Adrenal gland (tissue), 9 donors: ENCODE measurements at regions not wholly inside any gene's neighbourhood (a gene's known extent, or its start where the extent isn't known, plus 50 kb on each side); places are given as distances from the start of the nearest gene placed in this dataset.
A peak's percentile ranks its signal among the peaks of the same experiment; 100 is the strongest.

ENCODE experiments used
- DNase-seq, 7 donors: peaks; one replicate each; pipeline ENCODE4 v3.0.0-alpha.2; 2019 to 2020
- H3K27ac ChIP-seq, 5 donors: fragments of 200-600 bp; sonication (generic) in 4 of 5; 1 replicate in 3 of 5; 2 replicates in 2 of 5; pipeline versions ENCODE4 v1.5.1 to v1.8.0; 2016 to 2020; ENCODE audit warnings: mild to moderate bottlenecking in 1 of 5
- H3K27me3 ChIP-seq: fragments of 200-600 bp; 2 replicates; pipeline ENCODE4 v1.8.0; 2021
- H3K36me3 ChIP-seq, 2 donors: fragments of 200-600 bp; replicated peaks in 1 of 2; 1 replicate in 1 of 2; 2 replicates in 1 of 2; pipeline versions ENCODE4 v1.5.1 to v1.8.0; 2018 to 2022
- H3K4me1 ChIP-seq, 2 donors: fragments of 200-600 bp; replicated peaks in 1 of 2; 1 replicate in 1 of 2; 2 replicates in 1 of 2; pipeline versions ENCODE4 v1.5.1 to v1.8.0; 2018 to 2021
- H3K4me3 ChIP-seq, 4 donors: fragments of 200-600 bp; sonication (generic) in 3 of 4; one replicate each; pipeline ENCODE4 v1.5.1; 2016 to 2018
- H3K9me3 ChIP-seq, 3 donors: fragments of 200-600 bp; sonication (generic) in 1 of 3; replicated peaks in 1 of 3; 1 replicate in 2 of 3; 2 replicates in 1 of 3; pipeline versions ENCODE4 v1.5.1 to v1.8.0; 2016 to 2021
- CTCF ChIP-seq, 6 experiments: fragments of 450-650 bp in 4 of 6; fragments of 200-600 bp in 2 of 6; sonication (generic) in 1 of 6; IDR thresholded peaks; 1 replicate in 5 of 6; 2 replicates in 1 of 6; pipeline versions ENCODE4 v1.5.1 to v1.8.0; 2016 to 2021; ENCODE audit warnings: antibody characterized with exemption in 6 of 6, mild to moderate bottlenecking in 2 of 6, moderate library complexity in 1 of 6
- POLR2A ChIP-seq, 2 donors: fragments of 450-650 bp; IDR thresholded peaks; one replicate each; pipeline ENCODE4 v1.6.1; 2017; ENCODE audit warnings: antibody characterized with exemption in 2 of 2, mild to moderate bottlenecking in 2 of 2, moderate library complexity in 1 of 2
- WGBS, 4 donors: extraction: QIAGEN DNeasy Blood & Tissue Kit in 2 of 4; methylation state at CpG; one replicate each; pipeline versions ENCODE4 v1.1.5 to v1.1.7; 2013 to 2017; 5-methylcytosine and 5-hydroxymethylcytosine counted together
- intact Hi-C, 2 donors: fragments of 100-400 bp; cut with DNase I; formaldehyde crosslinking; loops; one replicate each; pipeline versions ENCODE4 v1.14.1 to v1.15.0; 2022 to 2023
- donor health status: healthy with polysubstance abuse.
- donor health status: Bipolar disorder and iron deficiency.
- donor health status: DM: yes; HTN: yes; CAD: no.
- donor health status: DM: no; HTN: no; CAD: no.
- donor health status: DM: no; HTN: no; CAD: no.

DNA sequence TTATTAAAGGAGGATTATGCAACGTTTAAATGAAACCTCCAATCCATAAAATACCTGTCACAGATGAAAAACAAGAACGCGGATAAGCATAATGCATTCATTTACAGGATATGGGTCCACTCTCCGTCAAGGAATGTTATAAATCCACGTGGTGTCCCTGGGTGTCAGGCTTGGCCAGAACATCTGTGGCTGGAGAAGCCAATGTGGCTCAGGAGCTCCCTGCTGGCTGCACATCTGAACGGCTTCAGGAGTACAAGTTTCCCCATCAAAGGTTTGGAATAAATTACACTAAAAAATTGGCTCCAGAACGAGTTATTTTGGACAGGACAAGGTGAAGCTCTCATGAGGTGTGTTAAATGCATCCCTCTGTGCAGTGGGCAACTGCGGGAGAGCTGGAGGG is 87.8 kb upstream of the LEF1 start:
- H3K9me3 ChIP-seq = no peaks in the 10 kb centered on the region
- intact Hi-C loops = no loop called here
- no peak overlapping the region for H3K4me3 ChIP-seq
- H3K27me3 ChIP-seq = no peaks in the 10 kb centered on the region
- no peaks in the 10 kb centered on the region for H3K36me3 ChIP-seq
- H3K4me1 ChIP-seq = no peaks in the 10 kb centered on the region
- WGBS, 4 donors = 78 to 83% (median 81%) methylated on average over 8 of the region's 8 CpGs
- TF ChIP-seq CTCF (IDR thresholded peaks at IDR 0.05) (no peak), POLR2A (IDR thresholded peaks at IDR 0.05) (no peak)
- no peak overlapping the region for H3K27ac ChIP-seq
- no peak for DNase-seq

- TF ChIP-seq POLR2A (IDR thresholded peaks at IDR 0.05) (no peak), CTCF (IDR thresholded peaks at IDR 0.05) (no peak)
- 61 to 77% (median 72%) methylated on average over 2 of the region's 2 CpGs for WGBS, 4 donors
- DNase-seq = no peak
- H3K4me1 ChIP-seq = no peaks in the 10 kb centered on the region
- H3K9me3 ChIP-seq = no peaks in the 10 kb centered on the region
- H3K4me3 ChIP-seq = no peak overlapping the region
- H3K27ac ChIP-seq = no peak overlapping the region
- H3K36me3 ChIP-seq = no peaks in the 10 kb centered on the region
- no peaks in the 10 kb centered on the region for H3K27me3 ChIP-seq
- intact Hi-C loops = no loop called here
These were observed 86.5 kb upstream of the LEF1 start for GRCh38 chr4:108255203-108255747.

- no peaks in the 10 kb centered on the region for H3K27me3 ChIP-seq
- no peaks in the 10 kb centered on the region for H3K36me3 ChIP-seq
- no peaks in the 10 kb centered on the region for H3K4me1 ChIP-seq
- no peak overlapping the region for H3K4me3 ChIP-seq
- TF ChIP-seq POLR2A (IDR thresholded peaks at IDR 0.05) (no peak), CTCF (IDR thresholded peaks at IDR 0.05) (no peak)
- intact Hi-C loops = no loop called here
- H3K27ac ChIP-seq = no peak overlapping the region
- H3K9me3 ChIP-seq = peaks cover 0 to 7% (median 0%) of the 10 kb centered on the region in 3 donors
- DNase-seq = no peak
These were observed 80.7 kb upstream of the LEF1 start for GRCh38 chr4:108249397-108249796.

- WGBS, 4 donors = 34 to 44% (median 39%) methylated on average over 3 of the region's 3 CpGs
- peaks cover 0 to 7% (median 0%) of the 10 kb centered on the region in 3 donors for H3K9me3 ChIP-seq
- TF ChIP-seq POLR2A (IDR thresholded peaks at IDR 0.05) (no peak), CTCF (IDR thresholded peaks at IDR 0.05) (no peak)
- intact Hi-C loops = no loop called here
- H3K4me3 ChIP-seq = no peak overlapping the region
- peak in 2 of 7 donors; percentile 7 to 9 for DNase-seq
- H3K27ac ChIP-seq = no peak overlapping the region
- no peaks in the 10 kb centered on the region for H3K4me1 ChIP-seq
- H3K27me3 ChIP-seq = no peaks in the 10 kb centered on the region
- H3K36me3 ChIP-seq = no peaks in the 10 kb centered on the region
These were observed 78.8 kb upstream of the LEF1 start for GRCh38 chr4:108247387-108248049.
